ENCODE measurements at regions not wholly inside any gene's neighbourhood (a gene's known extent, or its start where the extent isn't known, plus 50 kb on each side); places are given as distances from the start of the nearest gene placed in this dataset.
A peak's percentile ranks its signal among the peaks of the same experiment; 100 is the strongest.

GRCh38 chr7:119756687-119757086, 516.3 kb upstream of the KCND2 start:
- H3K27me3 ChIP-seq (ENCODE audit: insufficient read depth) = no peaks in the 10 kb centered on the region
- H3K4me1 ChIP-seq (ENCODE audit: insufficient read depth) = peaks cover 39% of the 10 kb centered on the region
- Mint-ChIP-seq H3K27ac (peak overlapping the region; percentile 82), H3K36me3 (ENCODE audit: low read depth) (no peaks in the 10 kb centered on the region), H3K4me3 (no peak overlapping the region), H3K4me1 (peaks cover 42% of the 10 kb centered on the region), H3K27me3 (ENCODE audit: insufficient read depth, low read depth, poor library complexity) (no peaks in the 10 kb centered on the region), H3K9me3 (no peaks in the 10 kb centered on the region)
- H3K27ac ChIP-seq (ENCODE audit: low read depth) = peak overlapping the region; percentile 26; the same call in 1 of the 2 replicates
- H3K4me2 ChIP-seq = no peak overlapping the region; the same call in 1 of the 2 replicates
- H3K9me2 ChIP-seq (ENCODE audit: insufficient read depth) = no peaks in the 10 kb centered on the region
- no peaks in the 10 kb centered on the region for H3K36me3 ChIP-seq (ENCODE audit: insufficient read depth)
- H3F3A ChIP-seq (replicated peaks; ENCODE audit: low read depth) = no peaks in the 10 kb centered on the region
- no peaks in the 10 kb centered on the region for H3K79me2 ChIP-seq (replicated peaks; ENCODE audit: insufficient read depth)
- ATAC-seq (peak; percentile 63), DNase-seq (ENCODE audit: low spot score) (no peak)
- TF ChIP-seq CREB1 (CRISPR knock-in tag; IDR thresholded peaks at IDR 0.05; ENCODE audit: low read depth) = no peak
- no peak for TF ChIP-seq ZNF114 (CRISPR knock-in tag; IDR thresholded peaks at IDR 0.05)
- TF ChIP-seq CTCF (conservative IDR thresholded peaks at IDR 0.05; ENCODE audit: low read depth in 2 of 2) = no peak
- TF ChIP-seq POLR2AphosphoS5 (IDR thresholded peaks at IDR 0.05; ENCODE audit: low read depth) = no peak
- no peak for TF ChIP-seq EZH2phosphoT487 (IDR thresholded peaks at IDR 0.05; ENCODE audit: unreplicated experiment)
- TF ChIP-seq STAT1 (IDR thresholded peaks at IDR 0.05; ENCODE audit: unreplicated experiment) = no peak
- TF ChIP-seq ZNF462 (CRISPR knock-in tag; IDR thresholded peaks at IDR 0.05) = no peak
- no peak for TF ChIP-seq NANOG (IDR thresholded peaks at IDR 0.05; ENCODE audit: borderline replicate concordance)
- no peak for TF ChIP-seq REST (IDR thresholded peaks at IDR 0.05; ENCODE audit: unreplicated experiment)
- no peak for TF ChIP-seq JUNB (IDR thresholded peaks at IDR 0.05; ENCODE audit: unreplicated experiment)
- no peak for TF ChIP-seq ETS1 (IDR thresholded peaks at IDR 0.05)
- TF ChIP-seq ZNF331 (CRISPR knock-in tag; IDR thresholded peaks at IDR 0.05; ENCODE audit: low read depth) = no peak
- TF ChIP-seq EZH2 (IDR thresholded peaks at IDR 0.05; ENCODE audit: low read depth, unreplicated experiment) = no peak
- no peak overlapping the region for H2AFZ ChIP-seq
- no peaks in the 10 kb centered on the region for H4K20me1 ChIP-seq (replicated peaks; ENCODE audit: insufficient read depth)
- no peak overlapping the region for H3K4me3 ChIP-seq

Data from GM23338 (cell line).